OCI-LY7 (cell line): ENCODE measurements at regions not wholly inside any gene's neighbourhood (a gene's known extent, or its start where the extent isn't known, plus 50 kb on each side); places are given as distances from the start of the nearest gene placed in this dataset.

Source experiments
- BruUV-seq: library from RNA; stranded (reverse); fragments of 400-500 nt; replicated peaks from 2 replicates; lab custom pipeline; 2021; lab: Mats Ljungman, UMichigan
- CTCF ChIA-PET: fragments of 300-600 bp; sonication (Branson Sonifier 250); formaldehyde crosslinking; loops from one replicate; lab custom pipeline; 2022; ENCODE audit warnings: antibody characterized with exemption; ENCODE audit not compliant: unreplicated experiment; lab: Charles Lee
- POLR2A ChIA-PET: fragments of 300-600 bp; sonication (Branson Sonifier 250); formaldehyde crosslinking; loops from one replicate; lab custom pipeline; 2022; ENCODE audit warnings: antibody characterized with exemption; lab: Charles Lee
- DNase-seq: peaks from one replicate; pipeline ENCODE4 v3.0.0-alpha.2; 2015; ENCODE audit warnings: low spot score
- H2AFZ ChIP-seq: fragments of 200-600 bp; sonication (generic), shearing (Covaris generic); 2 replicates; pipeline ENCODE4 v1.6.1; 2014; ENCODE audit warnings: mild to moderate bottlenecking, antibody characterized with exemption, low read length, moderate library complexity
- H3K27ac ChIP-seq: fragments of 200-600 bp; sonication (generic); 2 replicates; pipeline ENCODE4 v1.5.1; 2014; ENCODE audit warnings: mixed run types, low read depth, mild to moderate bottlenecking, moderate library complexity, low read length, inconsistent platforms; ENCODE audit not compliant: poor library complexity, severe bottlenecking
- H3K36me3 ChIP-seq: fragments of 200-600 bp; sonication (generic); 2 replicates; pipeline ENCODE4 v1.6.1; 2014; ENCODE audit warnings: mild to moderate bottlenecking, antibody characterized with exemption, low read length, moderate library complexity, mixed read lengths; ENCODE audit not compliant: insufficient read depth
- H3K4me1 ChIP-seq: fragments of 200-600 bp; sonication (generic); 2 replicates; pipeline ENCODE4 v1.5.1; 2014; ENCODE audit warnings: mild to moderate bottlenecking, low read length; ENCODE audit not compliant: insufficient read depth, poor library complexity, severe bottlenecking
- H3K4me2 ChIP-seq: fragments of 200-600 bp; sonication (generic); 2 replicates; pipeline ENCODE4 v1.6.1; 2014; ENCODE audit warnings: mild to moderate bottlenecking, low read length
- H3K4me3 ChIP-seq: fragments of 200-600 bp; sonication (generic); 2 replicates; pipeline ENCODE4 v1.5.1; 2014; ENCODE audit warnings: mild to moderate bottlenecking, low read depth, low read length; ENCODE audit not compliant: poor library complexity, severe bottlenecking
- H3K79me2 ChIP-seq: fragments of 200-600 bp; sonication (generic); 2 replicates; pipeline ENCODE4 v1.6.1; 2016; ENCODE audit warnings: low read depth, mild to moderate bottlenecking, low read length, moderate library complexity, mixed read lengths; ENCODE audit not compliant: insufficient read depth
- H3K9me2 ChIP-seq: fragments of 200-600 bp; sonication (generic); 2 replicates; pipeline ENCODE4 v1.6.1; 2016; ENCODE audit warnings: mild to moderate bottlenecking, low read length, mixed read lengths; ENCODE audit not compliant: insufficient read depth
- H3K9me3 ChIP-seq: fragments of 200-600 bp; sonication (generic); 2 replicates; pipeline ENCODE4 v1.6.1; 2014; ENCODE audit warnings: mild to moderate bottlenecking, mixed run types, low read length, mixed read lengths
- H4K20me1 ChIP-seq: fragments of 200-600 bp; sonication (generic); 2 replicates; pipeline ENCODE4 v1.6.1; 2014; ENCODE audit warnings: mild to moderate bottlenecking, antibody characterized with exemption, low read length, moderate library complexity, mixed read lengths; ENCODE audit not compliant: insufficient read depth
- EZH2phosphoT487 ChIP-seq: fragments of 200-600 bp; sonication (generic); IDR thresholded peaks from 2 replicates; pipeline ENCODE4 v1.6.1; 2018; ENCODE audit warnings: low read depth, borderline replicate concordance, mild to moderate bottlenecking, mixed run types, antibody characterized with exemption, low read length, moderate library complexity, mixed read lengths
- intact Hi-C: fragments of 100-400 bp; cut with micrococcal nuclease; formaldehyde crosslinking; loops from one replicate; pipeline ENCODE4 v1.10.0; 2022; ENCODE audit not compliant: unreplicated experiment
- TF ChIP-seq, protein P1 (sequence below): fragments of 200-600 bp; sonication (generic); conservative IDR thresholded peaks from 2 replicates; pipeline ENCODE4 v1.5.1; 2014; ENCODE audit warnings: mild to moderate bottlenecking, antibody characterized with exemption, low read length, moderate library complexity, mixed read lengths

DNA sequence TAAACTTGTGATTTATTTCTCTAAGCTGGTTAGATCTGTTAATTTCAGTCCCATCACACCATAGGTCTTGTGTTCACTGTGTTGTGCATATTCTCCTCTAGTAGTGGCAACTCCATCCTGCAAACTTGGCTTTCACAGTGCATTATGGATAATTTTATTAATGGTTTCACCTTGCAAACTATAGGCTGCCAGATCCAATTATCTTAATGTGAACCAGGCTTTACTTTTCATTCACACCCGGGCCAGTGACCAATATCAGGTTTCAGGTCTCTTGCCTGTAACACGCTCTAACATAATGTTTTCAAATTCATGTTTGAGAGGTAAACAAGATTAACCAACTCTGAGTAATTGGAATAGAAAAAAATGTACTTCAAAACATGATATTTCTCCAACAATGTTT is 1293.0 kb downstream of the REEP3 start:
- ChIA-PET POLR2A (interaction anchor here (0.7 kb wide), 1 partner anchor 92 kb away, joined by 3 read pairs; no protein-coding TSS in a partner anchor), CTCF (no interaction called here)
- Histone ChIP-seq H3K4me1 (no peaks in the 10 kb centered on the region), H3K79me2 (no peaks in the 10 kb centered on the region), H3K9me2 (no peaks in the 10 kb centered on the region), H2AFZ (no peak overlapping the region), H3K9me3 (no peaks in the 10 kb centered on the region), H4K20me1 (no peaks in the 10 kb centered on the region), H3K36me3 (no peaks in the 10 kb centered on the region), H3K4me3 (no peak overlapping the region), H3K4me2 (no peak overlapping the region), H3K27ac (no peak overlapping the region)
- intact Hi-C loops, result no loop called here
- TF ChIP-seq, protein P1, sequence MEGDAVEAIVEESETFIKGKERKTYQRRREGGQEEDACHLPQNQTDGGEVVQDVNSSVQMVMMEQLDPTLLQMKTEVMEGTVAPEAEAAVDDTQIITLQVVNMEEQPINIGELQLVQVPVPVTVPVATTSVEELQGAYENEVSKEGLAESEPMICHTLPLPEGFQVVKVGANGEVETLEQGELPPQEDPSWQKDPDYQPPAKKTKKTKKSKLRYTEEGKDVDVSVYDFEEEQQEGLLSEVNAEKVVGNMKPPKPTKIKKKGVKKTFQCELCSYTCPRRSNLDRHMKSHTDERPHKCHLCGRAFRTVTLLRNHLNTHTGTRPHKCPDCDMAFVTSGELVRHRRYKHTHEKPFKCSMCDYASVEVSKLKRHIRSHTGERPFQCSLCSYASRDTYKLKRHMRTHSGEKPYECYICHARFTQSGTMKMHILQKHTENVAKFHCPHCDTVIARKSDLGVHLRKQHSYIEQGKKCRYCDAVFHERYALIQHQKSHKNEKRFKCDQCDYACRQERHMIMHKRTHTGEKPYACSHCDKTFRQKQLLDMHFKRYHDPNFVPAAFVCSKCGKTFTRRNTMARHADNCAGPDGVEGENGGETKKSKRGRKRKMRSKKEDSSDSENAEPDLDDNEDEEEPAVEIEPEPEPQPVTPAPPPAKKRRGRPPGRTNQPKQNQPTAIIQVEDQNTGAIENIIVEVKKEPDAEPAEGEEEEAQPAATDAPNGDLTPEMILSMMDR, result no peak
- TF ChIP-seq EZH2phosphoT487, result no peak
- BruUV-seq, result no TSS peak
- no peak for DNase-seq

DNA sequence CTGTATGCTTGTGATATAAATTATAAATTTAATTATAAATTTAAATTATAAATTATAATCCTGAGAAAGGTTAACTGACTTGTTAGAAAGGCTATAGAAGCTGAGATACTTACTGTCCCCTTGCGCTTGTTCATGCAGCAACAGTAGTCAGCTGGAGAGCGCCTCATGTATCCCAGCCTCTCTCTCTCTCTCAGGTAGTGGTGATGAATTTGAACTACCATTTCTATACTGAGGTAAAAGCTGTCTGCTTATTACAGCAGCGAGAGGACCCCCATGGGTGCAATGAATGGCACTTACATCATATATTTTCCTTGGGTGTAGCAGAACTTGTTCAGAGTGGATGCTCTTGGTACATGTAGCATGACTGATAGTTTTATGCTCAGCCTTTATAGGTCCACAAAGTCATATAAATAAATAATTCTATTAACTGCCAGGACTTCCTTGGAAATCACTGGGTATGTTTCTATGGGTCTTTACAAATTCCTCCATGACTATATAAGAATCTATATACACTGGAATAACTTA is 1308.7 kb downstream of the REEP3 start:
- no peaks in the 10 kb centered on the region for H3K79me2 ChIP-seq
- no peak overlapping the region for H2AFZ ChIP-seq
- H4K20me1 ChIP-seq, result no peaks in the 10 kb centered on the region
- no peak overlapping the region for H3K4me2 ChIP-seq
- intact Hi-C loops, result no loop called here
- no peaks in the 10 kb centered on the region for H3K9me3 ChIP-seq
- H3K36me3 ChIP-seq, result no peaks in the 10 kb centered on the region
- H3K27ac ChIP-seq, result no peak overlapping the region
- POLR2A ChIA-PET, result no interaction called here
- H3K4me3 ChIP-seq, result no peak overlapping the region
- H3K4me1 ChIP-seq, result no peaks in the 10 kb centered on the region
- no TSS peak for BruUV-seq
- H3K9me2 ChIP-seq, result no peaks in the 10 kb centered on the region
- DNase-seq, result no peak
- CTCF ChIA-PET, result no interaction called here
- TF ChIP-seq, protein P1, result no peak
- no peak for TF ChIP-seq EZH2phosphoT487

DNA sequence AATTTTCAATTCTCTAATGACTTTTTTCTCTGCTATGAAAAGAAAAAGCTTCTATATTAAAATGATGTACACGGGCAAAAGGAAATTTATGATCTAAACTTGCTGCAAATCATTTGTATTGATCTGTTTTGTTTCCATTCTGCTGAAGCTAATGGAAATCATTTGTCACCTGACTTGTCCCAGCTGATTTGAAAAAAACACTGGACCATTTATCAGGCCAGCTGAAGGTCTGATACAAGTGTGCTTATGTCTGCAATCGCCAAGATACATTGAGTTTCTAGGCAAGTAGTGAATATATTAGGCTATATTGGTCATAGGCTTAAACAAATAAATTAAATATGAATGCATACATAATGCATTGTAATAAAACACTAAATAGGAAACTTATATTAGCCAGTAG is 1309.7 kb downstream of the REEP3 start:
- POLR2A ChIA-PET, result no interaction called here
- Histone ChIP-seq H3K4me2 (no peak overlapping the region), H3K36me3 (no peaks in the 10 kb centered on the region), H3K9me2 (no peaks in the 10 kb centered on the region), H3K79me2 (no peaks in the 10 kb centered on the region), H3K9me3 (no peaks in the 10 kb centered on the region), H4K20me1 (no peaks in the 10 kb centered on the region), H2AFZ (no peak overlapping the region), H3K4me1 (no peaks in the 10 kb centered on the region), H3K27ac (no peak overlapping the region), H3K4me3 (no peak overlapping the region)
- CTCF ChIA-PET, result no interaction called here
- no peak for DNase-seq
- BruUV-seq, result no TSS peak
- TF ChIP-seq, protein P1, result no peak
- no peak for TF ChIP-seq EZH2phosphoT487
- intact Hi-C loops, result no loop called here
